ENCODE measurements at regions not wholly inside any gene's neighbourhood (a gene's known extent, or its start where the extent isn't known, plus 50 kb on each side); places are given as distances from the start of the nearest gene placed in this dataset.

DNA sequence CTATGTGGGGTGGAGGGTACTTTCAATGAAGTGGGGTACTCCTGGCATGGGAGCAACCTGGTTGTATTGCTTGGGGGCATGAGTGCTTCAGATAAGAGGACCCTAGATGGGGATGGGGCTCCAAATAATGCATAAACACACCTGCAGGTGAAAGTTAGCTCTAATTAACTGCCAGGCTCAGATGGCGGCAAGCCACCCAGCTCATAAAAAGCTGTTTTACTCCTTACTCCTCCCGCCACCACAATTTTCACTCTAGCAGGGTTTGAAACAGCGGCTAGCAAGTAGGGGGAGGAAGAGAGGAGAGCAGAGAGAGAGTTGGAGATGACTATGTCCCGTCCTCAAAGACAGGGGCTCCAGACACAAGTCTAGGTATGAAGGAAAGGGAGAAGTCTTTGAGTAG, 117.7 kb upstream of the WSCD1 start:
- no peak for TF ChIP-seq CTCF (IDR thresholded peaks at IDR 0.05; ENCODE audit: low read depth, low read length)

DNA sequence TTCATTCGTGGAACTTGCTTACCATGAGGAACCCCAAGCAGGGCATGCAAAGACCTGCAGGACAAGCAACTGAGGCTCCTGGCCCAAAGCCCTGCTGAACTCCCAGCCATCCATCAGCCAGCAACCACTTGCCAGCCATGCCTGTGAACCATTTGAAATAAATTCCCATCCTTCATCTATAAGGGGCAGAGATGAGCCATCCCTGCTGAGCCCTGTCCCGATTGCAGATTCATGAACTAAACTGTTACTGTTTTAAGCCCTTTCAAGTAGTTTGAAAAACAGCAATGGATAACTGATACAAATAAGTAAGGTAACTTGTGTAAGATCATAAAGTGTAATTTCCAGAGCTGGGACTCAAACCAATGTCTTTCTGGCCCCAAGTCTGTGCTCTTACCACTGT, 114.4 kb upstream of the WSCD1 start:
- H3K4me3 ChIP-seq (replicated peaks in 1 of 2; ENCODE audit: low read depth in 2 of 2, low read length in 2 of 2): no peak overlapping the region
- no peak for DNase-seq (ENCODE audit: low read depth in 2 of 2)
- TF ChIP-seq CTCF (IDR thresholded peaks at IDR 0.05; ENCODE audit: low read depth, low read length): no peak

More for the DNA sequence above, 117.7 kb upstream of the WSCD1 start:
- DNase-seq (ENCODE audit: low read depth in 2 of 2): no peak
- no peak overlapping the region for H3K4me3 ChIP-seq (replicated peaks in 1 of 2; ENCODE audit: low read depth in 2 of 2, low read length in 2 of 2)

DNA sequence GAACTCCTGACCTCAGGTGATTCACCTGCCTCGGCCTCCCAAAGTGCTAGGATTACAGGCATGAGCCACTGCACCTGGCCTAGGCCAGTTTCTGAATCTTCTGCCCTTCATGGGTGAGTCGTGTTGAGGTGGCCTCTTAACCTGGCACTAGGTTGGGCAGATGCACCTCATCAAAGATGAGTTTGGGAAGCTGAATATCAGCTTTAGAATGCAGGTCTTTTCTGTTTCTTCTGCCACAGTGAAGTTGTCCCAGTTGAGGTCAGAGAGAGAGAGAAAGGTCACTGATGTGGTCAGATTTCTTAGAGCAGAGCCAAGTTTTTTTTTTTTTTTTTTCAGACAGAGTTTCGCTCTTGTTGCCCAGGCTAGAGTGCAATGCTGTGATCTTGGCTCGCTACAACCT, 111.3 kb upstream of the WSCD1 start:
- no peak overlapping the region for H3K4me3 ChIP-seq (replicated peaks in 1 of 2; ENCODE audit: low read depth in 2 of 2, low read length in 2 of 2)
- DNase-seq (ENCODE audit: low read depth in 2 of 2): no peak
- no peak for TF ChIP-seq CTCF (IDR thresholded peaks at IDR 0.05; ENCODE audit: low read depth, low read length)

GRCh38 chr17:5962371-5962770, 107.8 kb upstream of the WSCD1 start:
- no peak for DNase-seq (ENCODE audit: low read depth in 2 of 2)
- no peak for TF ChIP-seq CTCF (IDR thresholded peaks at IDR 0.05; ENCODE audit: low read depth, low read length)
- H3K4me3 ChIP-seq (replicated peaks in 1 of 2; ENCODE audit: low read depth in 2 of 2, low read length in 2 of 2): no peak overlapping the region

DNA sequence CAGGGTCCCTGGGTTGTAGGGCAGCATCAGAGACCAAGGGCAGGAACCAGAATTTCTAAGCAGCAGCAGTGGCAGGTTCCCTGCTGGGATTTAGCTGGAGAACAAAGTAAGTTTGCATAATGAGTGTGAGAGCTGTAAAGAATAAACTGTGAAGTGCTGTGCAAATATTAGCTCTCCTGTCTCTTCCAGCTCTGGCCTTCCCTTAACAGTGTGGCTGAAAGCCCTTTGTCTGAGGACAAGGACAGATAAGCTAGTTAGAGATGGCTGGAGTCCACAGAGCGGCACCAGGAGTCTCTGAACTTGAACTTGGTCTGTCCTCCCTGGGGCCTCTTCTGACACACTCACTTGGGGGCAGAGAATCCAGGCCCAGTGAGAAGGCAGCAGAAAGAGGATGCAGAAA, 98.2 kb upstream of the WSCD1 start:
- H3K4me3 ChIP-seq (replicated peaks in 1 of 2; ENCODE audit: low read depth in 2 of 2, low read length in 2 of 2): no peak overlapping the region
- no peak for DNase-seq (ENCODE audit: low read depth in 2 of 2)
- no peak for TF ChIP-seq CTCF (IDR thresholded peaks at IDR 0.05; ENCODE audit: low read depth, low read length)

GRCh38 chr17:5973410-5973809, 96.8 kb upstream of the WSCD1 start:
- TF ChIP-seq CTCF (IDR thresholded peaks at IDR 0.05; ENCODE audit: low read depth, low read length): no peak
- H3K4me3 ChIP-seq (replicated peaks in 1 of 2; ENCODE audit: low read depth in 2 of 2, low read length in 2 of 2): no peak overlapping the region
- DNase-seq (ENCODE audit: low read depth in 2 of 2): no peak

DNA sequence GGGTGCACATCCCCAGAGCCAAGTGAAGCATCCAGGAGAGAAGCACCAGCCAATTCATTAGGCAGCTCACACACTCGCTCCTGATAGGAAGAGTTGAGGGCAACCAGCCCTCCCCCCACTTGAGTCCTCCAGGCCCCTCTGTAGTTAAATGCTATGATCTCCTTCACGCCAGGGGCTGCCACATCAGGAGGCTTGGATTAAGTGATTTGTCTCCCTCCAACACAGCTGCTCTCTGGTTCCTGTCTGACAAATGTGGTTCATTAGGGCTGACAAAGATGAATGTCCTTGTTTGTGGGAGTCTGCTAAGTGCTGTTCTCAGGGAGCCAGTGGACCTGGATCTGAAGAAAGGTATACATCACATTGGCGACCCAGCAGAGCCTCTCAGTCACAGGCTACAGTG, 94.5 kb upstream of the WSCD1 start:
- DNase-seq (ENCODE audit: low read depth in 2 of 2): no peak
- no peak for TF ChIP-seq CTCF (IDR thresholded peaks at IDR 0.05; ENCODE audit: low read depth, low read length)
- H3K4me3 ChIP-seq (replicated peaks in 1 of 2; ENCODE audit: low read depth in 2 of 2, low read length in 2 of 2): no peak overlapping the region
